ENCODE measurements at regions not wholly inside any gene's neighbourhood (a gene's known extent, or its start where the extent isn't known, plus 50 kb on each side); places are given as distances from the start of the nearest gene placed in this dataset.

- no peak for TF ChIP-seq STAT1 (conservative IDR thresholded peaks at IDR 0.05)
- TF ChIP-seq SMAD1 (IDR thresholded peaks at IDR 0.05; ENCODE audit: low read depth, partially characterized antibody): no peak
- TF ChIP-seq CHD2 (IDR thresholded peaks at IDR 0.05; ENCODE audit: borderline replicate concordance, low read depth, low read length): no peak
- TF ChIP-seq ATF2 (IDR thresholded peaks at IDR 0.05; ENCODE audit: low read length): no peak
- no peak for TF ChIP-seq GABPA (IDR thresholded peaks at IDR 0.05; ENCODE audit: low read depth)
- no peak for TF ChIP-seq E2F8 (IDR thresholded peaks at IDR 0.05; ENCODE audit: low read depth, partially characterized antibody)
- no peak for TF ChIP-seq CREM (IDR thresholded peaks at IDR 0.05; ENCODE audit: low read depth)
- TF ChIP-seq, protein P1, sequence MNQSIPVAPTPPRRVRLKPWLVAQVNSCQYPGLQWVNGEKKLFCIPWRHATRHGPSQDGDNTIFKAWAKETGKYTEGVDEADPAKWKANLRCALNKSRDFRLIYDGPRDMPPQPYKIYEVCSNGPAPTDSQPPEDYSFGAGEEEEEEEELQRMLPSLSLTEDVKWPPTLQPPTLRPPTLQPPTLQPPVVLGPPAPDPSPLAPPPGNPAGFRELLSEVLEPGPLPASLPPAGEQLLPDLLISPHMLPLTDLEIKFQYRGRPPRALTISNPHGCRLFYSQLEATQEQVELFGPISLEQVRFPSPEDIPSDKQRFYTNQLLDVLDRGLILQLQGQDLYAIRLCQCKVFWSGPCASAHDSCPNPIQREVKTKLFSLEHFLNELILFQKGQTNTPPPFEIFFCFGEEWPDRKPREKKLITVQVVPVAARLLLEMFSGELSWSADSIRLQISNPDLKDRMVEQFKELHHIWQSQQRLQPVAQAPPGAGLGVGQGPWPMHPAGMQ (IDR thresholded peaks at IDR 0.05; ENCODE audit: borderline replicate concordance): no peak
- no peak for TF ChIP-seq ATF7 (IDR thresholded peaks at IDR 0.05; ENCODE audit: low read depth)
Measured at GRCh38 chr16:73485880-73486279, 438.0 kb upstream of the ZFHX3 start (continued).
